Activated CD8-positive, alpha-beta memory T cell treated with anti-CD3 and anti-CD28 coated beads, Interleukin-2, amount 10 ng/mL, durations not matched to agents 7 days and 5 days (primary cell): ENCODE measurements at regions not wholly inside any gene's neighbourhood (a gene's known extent, or its start where the extent isn't known, plus 50 kb on each side); places are given as distances from the start of the nearest gene placed in this dataset.

ENCODE experiments used
- ATAC-seq: fragments of 150-1000 bp; cut with Tn5 transposase; one replicate; pipeline ENCODE4 v1.10.0; 2021; ENCODE audit warnings: moderate library complexity
- CTCF ChIA-PET: fragments of 350-600 bp; sonication (Branson Sonifier 250); formaldehyde crosslinking; loops from one replicate; lab custom pipeline; 2021; ENCODE audit warnings: antibody characterized with exemption; lab: Charles Lee
- DNase-seq: peaks from one replicate; pipeline ENCODE4 v3.0.0-alpha.2; 2020
- H3K27ac Mint-ChIP-seq: one replicate; pipeline ENCODE4 v1.8.0; 2021; ENCODE audit warnings: mild to moderate bottlenecking, mixed read lengths
- H3K27me3 Mint-ChIP-seq: one replicate; pipeline ENCODE4 v1.8.0; 2021; ENCODE audit warnings: mixed read lengths
- H3K36me3 Mint-ChIP-seq: one replicate; pipeline ENCODE4 v1.8.0; 2021; ENCODE audit warnings: mild to moderate bottlenecking, mixed read lengths
- H3K4me1 Mint-ChIP-seq: one replicate; pipeline ENCODE4 v1.8.0; 2021; ENCODE audit warnings: mixed read lengths
- H3K4me3 Mint-ChIP-seq: one replicate; pipeline ENCODE4 v1.8.0; 2021; ENCODE audit warnings: mild to moderate bottlenecking, moderate library complexity, mixed read lengths
- H3K9me3 Mint-ChIP-seq: one replicate; pipeline ENCODE4 v1.8.0; 2022; ENCODE audit warnings: low read depth, mixed read lengths

GRCh38 chr13:106212386-106213010 is 323.0 kb downstream of the EFNB2 start:
- no peaks in the 10 kb centered on the region for H3K27me3 Mint-ChIP-seq
- no peak overlapping the region for H3K4me3 Mint-ChIP-seq
- no peaks in the 10 kb centered on the region for H3K4me1 Mint-ChIP-seq
- no peak overlapping the region for H3K27ac Mint-ChIP-seq
- no peak for DNase-seq
- no peaks in the 10 kb centered on the region for H3K9me3 Mint-ChIP-seq
- CTCF ChIA-PET, result interaction anchor here (0.6 kb wide), 1 partner anchor 320 kb away, joined by 3 read pairs; no protein-coding TSS in a partner anchor
- ATAC-seq, result no peak
- H3K36me3 Mint-ChIP-seq, result no peaks in the 10 kb centered on the region

DNA sequence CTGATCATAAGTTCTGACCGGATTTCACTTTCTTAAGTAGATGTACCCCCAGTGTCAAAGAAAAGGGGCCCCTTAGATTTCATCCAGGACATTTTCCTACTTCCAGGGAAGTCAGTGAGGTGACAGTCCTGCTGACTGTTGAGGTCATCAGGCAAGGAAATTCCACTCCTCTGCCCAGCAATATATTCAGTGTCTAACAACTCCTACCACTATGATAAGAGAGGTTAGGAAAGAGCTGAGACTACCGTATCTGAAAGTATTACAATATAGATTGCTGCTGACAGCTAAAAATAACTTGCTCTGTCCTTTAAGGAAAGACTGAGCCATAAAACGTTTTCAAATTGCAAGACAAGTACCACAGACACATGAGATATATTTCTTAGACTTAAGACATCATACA is 325.1 kb downstream of the EFNB2 start:
- Mint-ChIP-seq H3K9me3 (no peaks in the 10 kb centered on the region), H3K27ac (no peak overlapping the region), H3K4me3 (no peak overlapping the region), H3K4me1 (no peaks in the 10 kb centered on the region), H3K36me3 (no peaks in the 10 kb centered on the region), H3K27me3 (no peaks in the 10 kb centered on the region)
- no peak for ATAC-seq
- CTCF ChIA-PET, result no interaction called here
- DNase-seq, result no peak

DNA sequence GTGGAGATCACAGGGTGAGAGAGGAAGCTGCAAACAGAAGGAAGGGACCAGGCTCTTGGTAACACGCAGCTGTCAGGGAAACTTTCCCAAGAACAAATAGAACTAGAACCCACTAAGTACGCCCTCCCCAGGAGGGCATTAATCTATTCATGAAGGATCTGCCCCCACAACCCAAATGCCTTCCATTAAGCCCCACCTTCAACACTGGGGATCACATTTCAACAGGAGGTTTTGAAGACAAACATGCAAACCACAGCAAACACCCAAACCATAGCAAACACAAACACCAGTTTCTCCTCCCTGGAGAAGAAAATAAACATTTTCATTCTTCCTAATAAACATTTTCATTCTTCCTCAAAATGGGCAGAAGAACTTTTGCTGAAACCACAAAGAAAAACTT is 329.6 kb downstream of the EFNB2 start:
- ATAC-seq (no peak), DNase-seq (no peak)
- Mint-ChIP-seq H3K9me3 (no peaks in the 10 kb centered on the region), H3K36me3 (no peaks in the 10 kb centered on the region), H3K27ac (no peak overlapping the region), H3K27me3 (no peaks in the 10 kb centered on the region), H3K4me1 (no peaks in the 10 kb centered on the region), H3K4me3 (no peak overlapping the region)
- CTCF ChIA-PET, result no interaction called here

DNA sequence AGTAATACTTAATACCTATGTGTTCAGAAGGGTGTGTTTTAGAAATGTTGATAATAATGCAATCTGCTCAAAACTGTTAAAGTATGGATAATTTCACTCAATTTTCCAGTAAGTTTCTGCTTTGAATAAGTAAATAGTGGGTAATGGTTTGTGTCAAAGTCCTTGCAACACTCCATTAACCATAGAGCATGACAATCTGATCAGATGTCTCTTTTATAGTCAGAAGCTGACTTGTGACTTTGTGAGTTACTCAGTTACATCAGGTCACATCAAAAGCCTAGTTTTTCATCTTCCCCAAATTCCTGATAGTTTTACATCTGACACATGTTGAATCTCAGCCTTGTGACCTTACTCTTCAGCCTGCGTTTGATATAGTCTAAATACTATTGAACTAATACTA is 338.0 kb downstream of the EFNB2 start:
- CTCF ChIA-PET, result interaction anchor here (0.6 kb wide), 1 partner anchor 710 kb away, joined by 3 read pairs; no protein-coding TSS in a partner anchor
- no peak for ATAC-seq
- Mint-ChIP-seq H3K4me1 (no peaks in the 10 kb centered on the region), H3K36me3 (no peaks in the 10 kb centered on the region), H3K27me3 (no peaks in the 10 kb centered on the region), H3K4me3 (no peak overlapping the region), H3K27ac (no peak overlapping the region), H3K9me3 (no peaks in the 10 kb centered on the region)
- DNase-seq, result no peak

- H3K9me3 Mint-ChIP-seq, result peaks cover 6% of the 10 kb centered on the region
- CTCF ChIA-PET, result no interaction called here
- ATAC-seq, result no peak
- DNase-seq, result no peak
- H3K27ac Mint-ChIP-seq, result no peak overlapping the region
- no peaks in the 10 kb centered on the region for H3K36me3 Mint-ChIP-seq
- H3K27me3 Mint-ChIP-seq, result no peaks in the 10 kb centered on the region
- H3K4me3 Mint-ChIP-seq, result no peak overlapping the region
- no peaks in the 10 kb centered on the region for H3K4me1 Mint-ChIP-seq
Observed at GRCh38 chr13:106187501-106188095, 347.9 kb downstream of the EFNB2 start.

DNA sequence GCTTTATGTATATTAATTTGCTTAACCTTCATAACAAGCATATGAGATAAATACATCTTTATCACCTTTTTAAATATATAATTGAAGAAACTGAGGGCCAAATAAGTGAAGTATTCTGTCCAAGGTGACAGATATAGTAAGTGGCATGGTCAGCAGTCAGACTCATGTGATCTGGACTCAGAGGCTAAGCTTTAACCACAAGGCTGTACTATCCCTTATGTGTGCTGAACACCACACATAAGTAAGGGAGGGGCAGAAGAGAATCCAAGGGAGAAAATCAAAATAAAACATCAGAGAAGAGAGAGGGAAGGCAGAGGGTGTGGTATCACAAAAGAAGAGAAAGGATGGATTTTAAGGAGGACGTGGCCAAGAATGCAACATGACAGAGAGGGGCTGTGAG is 348.4 kb downstream of the EFNB2 start:
- Mint-ChIP-seq H3K27ac (no peak overlapping the region), H3K27me3 (no peaks in the 10 kb centered on the region), H3K4me1 (no peaks in the 10 kb centered on the region), H3K4me3 (no peak overlapping the region), H3K36me3 (no peaks in the 10 kb centered on the region), H3K9me3 (peaks cover 6% of the 10 kb centered on the region)
- ATAC-seq, result no peak
- DNase-seq, result no peak
- CTCF ChIA-PET, result no interaction called here

DNA sequence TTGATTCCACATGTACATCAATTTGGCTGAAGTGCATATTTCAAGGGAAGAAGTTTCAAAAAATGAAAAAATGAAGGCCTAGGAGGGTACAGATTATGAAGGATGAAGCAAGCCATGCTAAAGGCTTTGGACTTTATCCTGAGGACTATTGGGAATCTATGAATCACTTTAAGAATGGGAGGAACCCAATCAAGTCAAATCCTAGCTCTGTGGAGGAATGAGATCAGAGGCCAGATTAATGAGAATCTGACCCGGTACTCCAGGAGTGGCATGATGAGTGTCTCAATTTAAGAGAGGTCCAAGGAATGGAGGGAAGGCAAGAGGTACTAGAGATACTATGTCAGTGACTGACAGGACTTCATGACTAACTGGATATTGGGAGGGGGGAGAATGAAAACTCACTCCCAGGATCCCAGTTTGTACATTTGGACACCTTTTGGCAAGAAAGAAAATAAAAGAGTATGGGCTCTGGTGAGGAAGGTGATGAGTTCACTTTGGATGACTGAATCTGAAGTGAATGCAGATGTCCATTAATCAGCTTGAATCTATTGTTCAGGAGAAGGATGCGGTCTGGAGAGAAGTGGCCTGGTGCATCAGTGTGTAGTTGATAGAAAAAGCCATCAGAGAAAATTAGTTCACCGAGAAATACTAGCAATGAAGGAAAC is 349.0 kb downstream of the EFNB2 start:
- CTCF ChIA-PET, result no interaction called here

DNA sequence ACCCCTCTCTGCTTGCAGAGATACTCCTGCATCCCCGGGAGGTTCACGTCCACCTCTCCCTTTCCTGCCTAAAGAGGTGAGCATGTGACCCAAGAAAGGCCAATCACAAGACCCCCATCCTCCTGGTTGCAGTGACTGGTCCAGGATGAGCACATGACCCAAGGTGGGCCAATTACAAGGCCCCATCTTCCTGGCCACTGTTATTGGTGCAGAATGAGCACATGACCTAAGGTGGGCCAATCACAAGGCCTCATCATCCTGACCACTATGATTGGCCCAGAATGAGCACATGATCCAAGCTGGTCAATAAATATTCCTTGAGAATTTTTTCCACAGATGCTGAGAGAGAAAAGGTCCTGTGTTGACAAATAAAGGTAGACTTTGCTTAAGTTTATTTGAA is 350.7 kb downstream of the EFNB2 start:
- no peak for DNase-seq
- no peak for ATAC-seq
- Mint-ChIP-seq H3K4me3 (no peak overlapping the region), H3K4me1 (no peaks in the 10 kb centered on the region), H3K27me3 (no peaks in the 10 kb centered on the region), H3K9me3 (peaks cover 6% of the 10 kb centered on the region), H3K36me3 (no peaks in the 10 kb centered on the region), H3K27ac (no peak overlapping the region)
- CTCF ChIA-PET, result no interaction called here

More for the DNA sequence above, 349.0 kb downstream of the EFNB2 start:
- Mint-ChIP-seq H3K4me1 (no peaks in the 10 kb centered on the region), H3K27me3 (no peaks in the 10 kb centered on the region), H3K9me3 (peaks cover 6% of the 10 kb centered on the region), H3K4me3 (no peak overlapping the region), H3K27ac (no peak overlapping the region), H3K36me3 (no peaks in the 10 kb centered on the region)
- no peak for ATAC-seq
- no peak for DNase-seq

DNA sequence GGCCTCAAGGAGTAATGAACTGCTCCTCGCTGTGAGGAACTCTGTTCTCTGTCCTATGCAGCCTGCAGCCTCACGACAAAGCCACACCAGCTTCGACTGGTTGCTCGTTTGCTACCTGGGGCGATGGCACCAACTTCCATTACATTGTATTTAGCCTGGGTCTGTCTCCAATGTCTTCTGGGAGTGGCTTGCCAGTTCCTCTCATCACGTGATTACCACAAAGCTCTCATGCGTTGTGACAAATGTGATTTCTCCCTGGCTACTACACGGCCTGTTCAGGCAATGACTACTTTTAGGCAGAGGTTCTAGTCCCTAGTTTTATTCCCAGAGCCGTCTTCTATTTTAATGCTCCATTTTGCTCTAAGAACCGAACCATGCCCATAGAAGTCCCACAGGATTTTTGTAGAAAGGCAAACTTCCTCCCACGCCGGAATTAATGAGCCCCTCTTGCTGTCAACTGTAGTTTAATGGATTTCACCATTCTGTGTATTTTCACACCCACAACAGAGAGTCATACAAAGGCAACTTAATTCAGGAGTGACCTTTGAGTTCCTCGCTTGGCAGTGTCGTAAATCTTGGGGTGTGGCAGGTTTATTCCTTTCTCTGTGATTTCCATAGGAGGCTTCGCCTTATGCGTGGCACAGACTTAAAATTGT is 351.9 kb downstream of the EFNB2 start:
- H3K36me3 Mint-ChIP-seq, result no peaks in the 10 kb centered on the region
- DNase-seq (no peak), ATAC-seq (no peak)
- H3K4me3 Mint-ChIP-seq, result no peak overlapping the region
- H3K27ac Mint-ChIP-seq, result no peak overlapping the region
- no peaks in the 10 kb centered on the region for H3K27me3 Mint-ChIP-seq
- peaks cover 6% of the 10 kb centered on the region for H3K9me3 Mint-ChIP-seq
- CTCF ChIA-PET, result no interaction called here
- no peaks in the 10 kb centered on the region for H3K4me1 Mint-ChIP-seq

DNA sequence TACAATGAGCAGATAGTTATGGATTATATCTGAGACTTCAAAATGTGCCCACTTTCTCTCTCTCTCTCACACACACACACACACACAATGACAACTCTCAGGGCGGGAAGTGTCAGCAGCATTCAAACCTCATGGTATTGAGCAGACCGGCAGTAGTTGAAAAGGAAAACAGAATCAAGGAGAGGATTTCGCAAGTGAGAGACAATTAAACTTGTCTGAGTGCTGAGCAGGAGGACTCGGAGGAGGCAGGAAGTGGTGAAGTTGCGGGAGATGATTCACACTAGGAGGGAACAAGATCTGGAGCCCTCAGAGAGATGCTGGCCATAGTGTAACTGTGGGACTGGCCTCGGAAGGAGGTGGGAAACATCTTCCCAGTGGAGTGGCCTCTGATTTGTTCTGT is 353.1 kb downstream of the EFNB2 start:
- CTCF ChIA-PET, result no interaction called here
- DNase-seq (no peak), ATAC-seq (no peak)
- H3K4me1 Mint-ChIP-seq, result no peaks in the 10 kb centered on the region
- H3K36me3 Mint-ChIP-seq, result no peaks in the 10 kb centered on the region
- no peaks in the 10 kb centered on the region for H3K27me3 Mint-ChIP-seq
- no peak overlapping the region for H3K27ac Mint-ChIP-seq
- H3K4me3 Mint-ChIP-seq, result no peak overlapping the region
- peaks cover 6% of the 10 kb centered on the region for H3K9me3 Mint-ChIP-seq

- no peak overlapping the region for H3K27ac Mint-ChIP-seq
- H3K27me3 Mint-ChIP-seq, result no peaks in the 10 kb centered on the region
- no peaks in the 10 kb centered on the region for H3K36me3 Mint-ChIP-seq
- H3K4me1 Mint-ChIP-seq, result no peaks in the 10 kb centered on the region
- DNase-seq (no peak), ATAC-seq (no peak)
- H3K4me3 Mint-ChIP-seq, result no peak overlapping the region
- no peaks in the 10 kb centered on the region for H3K9me3 Mint-ChIP-seq
- CTCF ChIA-PET, result no interaction called here
Observed at GRCh38 chr13:106178816-106179215, 356.6 kb downstream of the EFNB2 start.

GRCh38 chr13:106177146-106177545 is 358.3 kb downstream of the EFNB2 start:
- DNase-seq, result no peak
- no peaks in the 10 kb centered on the region for H3K36me3 Mint-ChIP-seq
- no peak overlapping the region for H3K27ac Mint-ChIP-seq
- H3K9me3 Mint-ChIP-seq, result no peaks in the 10 kb centered on the region
- no peaks in the 10 kb centered on the region for H3K27me3 Mint-ChIP-seq
- ATAC-seq, result no peak
- no peak overlapping the region for H3K4me3 Mint-ChIP-seq
- CTCF ChIA-PET, result no interaction called here
- H3K4me1 Mint-ChIP-seq, result no peaks in the 10 kb centered on the region

- Mint-ChIP-seq H3K4me3 (no peak overlapping the region), H3K4me1 (no peaks in the 10 kb centered on the region), H3K9me3 (no peaks in the 10 kb centered on the region), H3K27me3 (no peaks in the 10 kb centered on the region), H3K36me3 (no peaks in the 10 kb centered on the region), H3K27ac (no peak overlapping the region)
- DNase-seq (no peak), ATAC-seq (no peak)
- CTCF ChIA-PET, result no interaction called here
Observed at GRCh38 chr13:106176117-106176516, 359.3 kb downstream of the EFNB2 start.
